Endothelial cell of umbilical vein (primary cell): ENCODE measurements at regions not wholly inside any gene's neighbourhood (a gene's known extent, or its start where the extent isn't known, plus 50 kb on each side); places are given as distances from the start of the nearest gene placed in this dataset.

Experiments
- BruUV-seq: library from RNA; stranded (reverse); fragments of 400-500 nt; replicated peaks from 2 replicates; lab custom pipeline; 2021; lab: Mats Ljungman, UMichigan
- CTCF ChIA-PET: fragments of 300-600, 350-600 bp; sonication (Branson Sonifier 250); formaldehyde crosslinking; loops from one replicate; lab custom pipeline; 2021; ENCODE audit warnings: antibody characterized with exemption, inconsistent platforms; lab: Charles Lee
- POLR2A ChIA-PET: fragments of 300-600, 350-600 bp; sonication (Branson Sonifier 250); formaldehyde crosslinking; loops from one replicate; lab custom pipeline; 2021; ENCODE audit warnings: antibody characterized with exemption, inconsistent platforms; lab: Charles Lee
- DNase-seq: peaks from one replicate; pipeline ENCODE4 v3.0.0-alpha.2; 2011; ENCODE audit warnings: low read depth, low spot score
- FAIRE-seq: peaks from 2 replicates; lab custom pipeline; 2011; peaks lifted over from hg19 to GRCh38; lab: Jason Lieb, UNC
- H2AFZ ChIP-seq: 2 replicates; pipeline ENCODE4 v1.6.0; 2012; ENCODE audit warnings: low read depth, low read length, control low read depth, inconsistent platforms
- H3K27ac ChIP-seq: 2 replicates; pipeline ENCODE4 v1.5.1; 2011; ENCODE audit warnings: low read depth, mild to moderate bottlenecking, control low read depth, low read length, moderate library complexity; ENCODE audit not compliant: insufficient read depth
- H3K27me3 ChIP-seq, 2 experiments: 2 replicates each; pipeline versions ENCODE4 v1.6.0 to v1.6.1; 2011; ENCODE audit warnings: low read length in 2 of 2, mixed read lengths in 1 of 2; ENCODE audit not compliant: control insufficient read depth in 2 of 2, insufficient read depth in 2 of 2
- H3K36me3 ChIP-seq, 2 experiments: 2 replicates in 1 of 2; 3 replicates in 1 of 2; pipeline ENCODE4 v1.5.1; 2011; ENCODE audit warnings: low read length in 2 of 2, mild to moderate bottlenecking in 1 of 2, moderate library complexity in 1 of 2; ENCODE audit not compliant: control insufficient read depth in 2 of 2, insufficient read depth in 2 of 2; ENCODE audit errors: extremely low read depth in 1 of 2
- H3K4me1 ChIP-seq: 3 replicates; pipeline ENCODE4 v1.5.1; 2011; ENCODE audit warnings: mild to moderate bottlenecking, low read length; ENCODE audit not compliant: control insufficient read depth, insufficient read depth; ENCODE audit errors: extremely low read depth
- H3K4me2 ChIP-seq: 2 replicates; pipeline ENCODE4 v1.6.1; 2011; ENCODE audit warnings: low read length, control low read depth, mixed read lengths; ENCODE audit not compliant: insufficient read depth
- H3K4me3 ChIP-seq, 3 experiments: fragments of 200-600 bp in 1 of 3; sonication (generic), shearing (Covaris generic) in 1 of 3; replicated peaks in 1 of 3; 2 replicates each; pipeline ENCODE4 v1.5.1; 2011 to 2016; ENCODE audit warnings: control low read depth in 3 of 3, low read length in 3 of 3, mild to moderate bottlenecking in 2 of 3, inconsistent platforms in 1 of 3, low read depth in 1 of 3, moderate library complexity in 1 of 3; ENCODE audit not compliant: insufficient read depth in 1 of 3
- H3K79me2 ChIP-seq: 2 replicates; pipeline ENCODE4 v1.6.0; 2012; ENCODE audit warnings: low read length, inconsistent platforms; ENCODE audit not compliant: control insufficient read depth, insufficient read depth
- H3K9ac ChIP-seq: replicated peaks from 2 replicates; pipeline ENCODE3; 2011; ENCODE audit warnings: low read length, control low read depth; ENCODE audit not compliant: insufficient read depth; ENCODE audit errors: extremely low read depth
- H3K9me1 ChIP-seq: replicated peaks from 3 replicates; pipeline ENCODE4 v1.6.0; 2011; ENCODE audit warnings: mild to moderate bottlenecking, low read length; ENCODE audit not compliant: control insufficient read depth, insufficient read depth; ENCODE audit errors: extremely low read depth
- H3K9me3 ChIP-seq: replicated peaks from 2 replicates; pipeline ENCODE4 v1.5.1; 2012; ENCODE audit warnings: low read length, inconsistent platforms; ENCODE audit not compliant: control insufficient read depth, insufficient read depth
- H4K20me1 ChIP-seq: replicated peaks from 2 replicates; pipeline ENCODE3; 2011; ENCODE audit warnings: mild to moderate bottlenecking, low read length; ENCODE audit not compliant: control insufficient read depth, insufficient read depth; ENCODE audit errors: extremely low read depth
- CTCF ChIP-seq, 2 donors: IDR thresholded peaks; 1 replicate in 1 of 2; 2 replicates in 1 of 2; pipeline ENCODE4 v1.5.1; 2011; ENCODE audit warnings: low read length in 2 of 2, mild to moderate bottlenecking in 2 of 2, moderate library complexity in 2 of 2, control low read depth in 1 of 2, inconsistent platforms in 1 of 2, low read depth in 1 of 2; ENCODE audit not compliant: insufficient read depth in 1 of 2; ENCODE audit errors: extremely low read depth in 1 of 2
- EZH2 ChIP-seq: IDR thresholded peaks from 2 replicates; pipeline ENCODE4 v1.6.1; 2012; ENCODE audit warnings: borderline replicate concordance, low read depth, mild to moderate bottlenecking, moderate library complexity, low read length, inconsistent platforms; ENCODE audit not compliant: severe bottlenecking
- FOS ChIP-seq: IDR thresholded peaks from 2 replicates; pipeline ENCODE4 v1.6.1; 2011; ENCODE audit warnings: mild to moderate bottlenecking, low read length, moderate library complexity, borderline replicate concordance; ENCODE audit not compliant: insufficient read depth
- GATA2 ChIP-seq: IDR thresholded peaks from 2 replicates; pipeline ENCODE4 v1.7.0; 2011; ENCODE audit warnings: low read depth, mild to moderate bottlenecking, moderate library complexity, mixed read lengths, low read length; ENCODE audit not compliant: insufficient read length, insufficient read depth
- JUN ChIP-seq: IDR thresholded peaks from 2 replicates; pipeline ENCODE4 v1.6.1; 2011; ENCODE audit warnings: borderline replicate concordance, low read depth; ENCODE audit not compliant: insufficient read length, insufficient read depth
- MAX ChIP-seq: IDR thresholded peaks from 2 replicates; pipeline ENCODE4 v1.6.1; 2011; ENCODE audit not compliant: insufficient read depth, insufficient read length
- MYC ChIP-seq: IDR thresholded peaks from one replicate; pipeline ENCODE4 v1.6.1; 2011; ENCODE audit warnings: mild to moderate bottlenecking, low read depth, low read length
- POLR2A ChIP-seq: IDR thresholded peaks from 2 replicates; pipeline ENCODE4 v1.6.1; 2012; ENCODE audit warnings: low read depth, mild to moderate bottlenecking, control low read depth, low read length
- POLR2AphosphoS5 ChIP-seq: IDR thresholded peaks from 2 replicates; pipeline ENCODE4 v1.6.1; 2012; ENCODE audit warnings: low read depth, mild to moderate bottlenecking, control low read depth, low read length, moderate library complexity; ENCODE audit not compliant: insufficient read depth
- dilution Hi-C: fragments of 300-500 bp; cut with MboI; formaldehyde crosslinking; loops from one replicate; pipeline ENCODE4 v1.15.0; 2019; ENCODE audit warnings: low sequenced_read_pairs; ENCODE audit not compliant: extremely low pct_ligation_motif_present
- intact Hi-C: fragments of 100-400 bp; cut with micrococcal nuclease; formaldehyde crosslinking; loops from one replicate; pipeline ENCODE4 v1.10.0; 2022

- H3K9me1 ChIP-seq: no peaks in the 10 kb centered on the region
- H3K27me3 ChIP-seq: no peaks in the 10 kb centered on the region
- ChIA-PET CTCF (no interaction called here), POLR2A (no interaction called here)
- no peak overlapping the region for H3K9ac ChIP-seq
- no peak overlapping the region for H3K27ac ChIP-seq
- DNase-seq (no peak), FAIRE-seq (no peak)
- intact Hi-C loops: no loop called here
- no peaks in the 10 kb centered on the region for H3K9me3 ChIP-seq
- no peak overlapping the region for H3K4me2 ChIP-seq
- H2AFZ ChIP-seq: no peak overlapping the region
- no peaks in the 10 kb centered on the region for H3K36me3 ChIP-seq
- TF ChIP-seq POLR2AphosphoS5 (no peak), MAX (no peak), POLR2A (no peak), MYC (no peak), FOS (no peak), CTCF (IDR thresholded peaks at IDR 0.05; ENCODE audit: extremely low read depth in 1 of 2, insufficient read depth in 1 of 2, low read depth in 1 of 2, low read length in 2 of 2) (no peak), JUN (no peak), GATA2 (no peak), EZH2 (no peak)
- no peak overlapping the region for H3K4me3 ChIP-seq
- dilution Hi-C loops: no loop called here
- no peaks in the 10 kb centered on the region for H4K20me1 ChIP-seq
- no peaks in the 10 kb centered on the region for H3K79me2 ChIP-seq
- H3K4me1 ChIP-seq: no peaks in the 10 kb centered on the region
- BruUV-seq: no TSS peak
Measured at GRCh38 chr2:33770023-33770422, 170.9 kb upstream of the FAM98A start.
